MM.1S (cell line): ENCODE measurements at regions not wholly inside any gene's neighbourhood (a gene's known extent, or its start where the extent isn't known, plus 50 kb on each side); places are given as distances from the start of the nearest gene placed in this dataset.

ENCODE experiments used
- DNase-seq: peaks from one replicate; pipeline ENCODE4 v3.0.0-alpha.2; 2015
- H2AFZ ChIP-seq: fragments of 300-600 bp; sonication (generic); 2 replicates; pipeline ENCODE4 v1.6.0; 2016; ENCODE audit warnings: antibody characterized with exemption, low read length
- H3F3A ChIP-seq: fragments of 300-600 bp; sonication (generic); 2 replicates; pipeline ENCODE4 v1.6.1; 2016; ENCODE audit warnings: mild to moderate bottlenecking, antibody characterized with exemption, low read length, moderate library complexity, mixed read lengths; ENCODE audit not compliant: insufficient read depth
- H3K27ac ChIP-seq: fragments of 300-600 bp; sonication (generic); 2 replicates; pipeline ENCODE4 v1.5.1; 2016; ENCODE audit warnings: mild to moderate bottlenecking, low read length
- H3K27me3 ChIP-seq: fragments of 300-600 bp; sonication (generic); replicated peaks from 2 replicates; pipeline ENCODE4 v1.6.0; 2016; ENCODE audit warnings: low read length; ENCODE audit not compliant: insufficient read depth
- H3K36me3 ChIP-seq: fragments of 300-600 bp; sonication (generic); replicated peaks from 2 replicates; pipeline ENCODE4 v1.6.1; 2016; ENCODE audit warnings: mild to moderate bottlenecking, low read length, mixed read lengths; ENCODE audit not compliant: insufficient read depth
- H3K4me1 ChIP-seq: fragments of 300-600 bp; sonication (generic); 2 replicates; pipeline ENCODE4 v1.6.1; 2016; ENCODE audit warnings: low read length, mixed read lengths
- H3K4me2 ChIP-seq: fragments of 300-600 bp; sonication (generic); 2 replicates; pipeline ENCODE4 v1.6.0; 2016; ENCODE audit warnings: low read depth, low read length
- H3K4me3 ChIP-seq: fragments of 300-600 bp; sonication (generic); 2 replicates; pipeline ENCODE4 v1.5.1; 2016; ENCODE audit warnings: low read length, mixed read lengths
- H3K79me2 ChIP-seq: fragments of 300-600 bp; sonication (generic); 2 replicates; pipeline ENCODE4 v1.6.1; 2016; ENCODE audit warnings: mixed run types, low read length, mixed read lengths
- H3K9ac ChIP-seq: fragments of 300-600 bp; sonication (generic); 2 replicates; pipeline ENCODE4 v1.6.1; 2016; ENCODE audit warnings: low read length, mixed read lengths
- H3K9me2 ChIP-seq: fragments of 300-600 bp; sonication (generic); replicated peaks from 2 replicates; pipeline ENCODE4 v1.6.1; 2016; ENCODE audit warnings: mild to moderate bottlenecking, low read length, mixed read lengths; ENCODE audit not compliant: insufficient read depth
- H3K9me3 ChIP-seq: fragments of 300-600 bp; sonication (generic); replicated peaks from 2 replicates; pipeline ENCODE4 v1.6.1; 2016; ENCODE audit warnings: mild to moderate bottlenecking, low read length, mixed read lengths; ENCODE audit not compliant: insufficient read depth
- H4K20me1 ChIP-seq: fragments of 300-600 bp; sonication (generic); 2 replicates; pipeline ENCODE4 v1.6.1; 2016; ENCODE audit warnings: mild to moderate bottlenecking, low read length, moderate library complexity, mixed read lengths; ENCODE audit not compliant: insufficient read depth
- CTCF ChIP-seq: fragments of 300-600 bp; sonication (generic); IDR thresholded peaks from 2 replicates; pipeline ENCODE4 v1.5.1; 2016; ENCODE audit warnings: antibody characterized with exemption, low read length, mixed read lengths
- EZH2 ChIP-seq: fragments of 300-600 bp; sonication (generic); optimal IDR thresholded peaks from 2 replicates; pipeline ENCODE3; 2017; ENCODE audit warnings: low read depth, mild to moderate bottlenecking, antibody characterized with exemption, low read length, mixed read lengths
- EZH2phosphoT487 ChIP-seq: fragments of 300-600 bp; sonication (generic); IDR thresholded peaks from 2 replicates; pipeline ENCODE4 v1.6.1; 2018; ENCODE audit warnings: antibody characterized with exemption, low read length

- Histone ChIP-seq H3K27ac (no peak overlapping the region), H4K20me1 (no peaks in the 10 kb centered on the region), H3K9me3 (no peaks in the 10 kb centered on the region), H3K27me3 (no peaks in the 10 kb centered on the region), H3K36me3 (no peaks in the 10 kb centered on the region), H3K9me2 (no peaks in the 10 kb centered on the region), H3K4me2 (no peak overlapping the region), H3K4me3 (no peak overlapping the region), H3K9ac (no peak overlapping the region), H2AFZ (no peak overlapping the region), H3K4me1 (no peaks in the 10 kb centered on the region), H3F3A (no peaks in the 10 kb centered on the region), H3K79me2 (no peaks in the 10 kb centered on the region)
- DNase-seq = no peak
- no peak for TF ChIP-seq EZH2phosphoT487
- no peak for TF ChIP-seq EZH2
These were observed 319.3 kb upstream of the NOVA1 start for GRCh38 chr14:26917086-26917485.

GRCh38 chr14:26925876-26926584 is 328.2 kb upstream of the NOVA1 start:
- no peaks in the 10 kb centered on the region for H3K36me3 ChIP-seq
- H3K27ac ChIP-seq = no peak overlapping the region
- H3K79me2 ChIP-seq = no peaks in the 10 kb centered on the region
- no peak overlapping the region for H3K4me2 ChIP-seq
- no peak overlapping the region for H2AFZ ChIP-seq
- H3K9ac ChIP-seq = no peak overlapping the region
- no peak for DNase-seq
- no peaks in the 10 kb centered on the region for H3K27me3 ChIP-seq
- no peaks in the 10 kb centered on the region for H3K9me2 ChIP-seq
- no peaks in the 10 kb centered on the region for H4K20me1 ChIP-seq
- TF ChIP-seq CTCF (no peak), EZH2 (no peak), EZH2phosphoT487 (no peak)
- no peaks in the 10 kb centered on the region for H3F3A ChIP-seq
- no peak overlapping the region for H3K4me3 ChIP-seq
- no peaks in the 10 kb centered on the region for H3K9me3 ChIP-seq
- no peaks in the 10 kb centered on the region for H3K4me1 ChIP-seq

- no peaks in the 10 kb centered on the region for H4K20me1 ChIP-seq
- no peaks in the 10 kb centered on the region for H3K36me3 ChIP-seq
- H3K4me2 ChIP-seq = no peak overlapping the region
- H3K79me2 ChIP-seq = no peaks in the 10 kb centered on the region
- no peaks in the 10 kb centered on the region for H3K27me3 ChIP-seq
- no peak for DNase-seq
- no peak overlapping the region for H3K27ac ChIP-seq
- TF ChIP-seq CTCF (no peak), EZH2 (no peak), EZH2phosphoT487 (no peak)
- no peaks in the 10 kb centered on the region for H3K9me2 ChIP-seq
- no peak overlapping the region for H3K4me3 ChIP-seq
- H2AFZ ChIP-seq = no peak overlapping the region
- H3F3A ChIP-seq = no peaks in the 10 kb centered on the region
- H3K9ac ChIP-seq = no peak overlapping the region
- no peaks in the 10 kb centered on the region for H3K9me3 ChIP-seq
- no peaks in the 10 kb centered on the region for H3K4me1 ChIP-seq
These were observed 328.8 kb upstream of the NOVA1 start for GRCh38 chr14:26926585-26926984.

- H3K4me3 ChIP-seq = no peak overlapping the region
- no peak for DNase-seq
- TF ChIP-seq EZH2 (no peak), EZH2phosphoT487 (no peak), CTCF (no peak)
- no peak overlapping the region for H3K9ac ChIP-seq
- H3K4me2 ChIP-seq = no peak overlapping the region
- no peaks in the 10 kb centered on the region for H3K27me3 ChIP-seq
- H3K9me3 ChIP-seq = no peaks in the 10 kb centered on the region
- no peaks in the 10 kb centered on the region for H3K4me1 ChIP-seq
- H3K9me2 ChIP-seq = no peaks in the 10 kb centered on the region
- H4K20me1 ChIP-seq = no peaks in the 10 kb centered on the region
- H3K79me2 ChIP-seq = no peaks in the 10 kb centered on the region
- H3F3A ChIP-seq = no peaks in the 10 kb centered on the region
- no peak overlapping the region for H2AFZ ChIP-seq
- H3K36me3 ChIP-seq = no peaks in the 10 kb centered on the region
- H3K27ac ChIP-seq = no peak overlapping the region
These were observed 330.2 kb upstream of the NOVA1 start for GRCh38 chr14:26928019-26928418.
